HepG2 (cell line): ENCODE measurements at regions not wholly inside any gene's neighbourhood (a gene's known extent, or its start where the extent isn't known, plus 50 kb on each side); places are given as distances from the start of the nearest gene placed in this dataset.

Experiments used
- ATAC-seq: fragments of 200-7000 bp; cut with Tn5 transposase; 3 replicates; pipeline ENCODE4 v1.9.1; 2020; ENCODE audit warnings: mild to moderate bottlenecking, moderate library complexity
- BruUV-seq: library from RNA; stranded (reverse); fragments of 400-500 nt; replicated peaks from 2 replicates; lab custom pipeline; 2021; lab: Mats Ljungman, UMichigan
- CTCF ChIA-PET: fragments of 300-600 bp; formaldehyde crosslinking; extraction: SDS; loops from one replicate; lab custom pipeline; 2021; ENCODE audit warnings: low total read pairs, inconsistent platforms, low intra/inter-chr PET ratio; lab: Yijun Ruan, JAX
- POLR2A ChIA-PET: fragments of 350-600 bp; sonication (Branson Sonifier 250); formaldehyde crosslinking; loops from one replicate; lab custom pipeline; 2020; ENCODE audit warnings: antibody characterized with exemption, inconsistent platforms; lab: Yijun Ruan, JAX
- DNase-seq: peaks from one replicate; pipeline ENCODE4 v3.0.0-alpha.2; 2015; ENCODE audit warnings: low spot score
- FAIRE-seq: peaks from 3 replicates; lab custom pipeline; 2011; peaks lifted over from hg19 to GRCh38; lab: Jason Lieb, UNC
- H2AFZ ChIP-seq: one replicate; pipeline ENCODE4 v1.6.1; 2011; ENCODE audit warnings: low read length, inconsistent platforms
- H3K27ac ChIP-seq: fragments of 300-600 bp; 3 replicates; pipeline ENCODE4 v1.8.0; 2011; ENCODE audit warnings: mixed run types, mild to moderate bottlenecking, mixed read lengths, low read length, inconsistent platforms; ENCODE audit not compliant: insufficient read depth; ENCODE audit errors: extremely low read length
- H3K27me3 ChIP-seq, 2 experiments: fragments of 200-600 bp in 1 of 2; 2 replicates in 1 of 2; 3 replicates in 1 of 2; pipeline versions ENCODE4 v1.6.0 to v1.8.0; 2011; ENCODE audit warnings: low read length in 2 of 2, mild to moderate bottlenecking in 2 of 2, moderate library complexity in 2 of 2, inconsistent platforms in 1 of 2; ENCODE audit not compliant: insufficient read depth in 2 of 2, control insufficient read depth in 1 of 2
- H3K36me3 ChIP-seq, 2 experiments: fragments of 200-600 bp in 1 of 2; replicated peaks in 1 of 2; 2 replicates in 1 of 2; 3 replicates in 1 of 2; pipeline versions ENCODE4 v1.5.1 to v1.8.0; 2011; ENCODE audit warnings: low read length in 2 of 2, inconsistent platforms in 1 of 2; ENCODE audit not compliant: insufficient read depth in 2 of 2, control insufficient read depth in 1 of 2
- H3K4me1 ChIP-seq: 2 replicates; pipeline ENCODE4 v1.5.1; 2012; ENCODE audit warnings: low read length, inconsistent platforms; ENCODE audit not compliant: insufficient read depth
- H3K4me2 ChIP-seq: 2 replicates; pipeline ENCODE4 v1.6.0; 2011; ENCODE audit warnings: low read depth, low read length, inconsistent platforms
- H3K4me3 ChIP-seq, 3 experiments: fragments of 200-600 bp in 1 of 3; sonication (generic), shearing (Covaris generic) in 1 of 3; replicated peaks in 1 of 3; 2 replicates each; pipeline ENCODE4 v1.5.1; 2011 to 2016; ENCODE audit warnings: low read length in 3 of 3, inconsistent platforms in 2 of 3, low read depth in 2 of 3, mild to moderate bottlenecking in 2 of 3, control low read depth in 1 of 3, mixed read lengths in 1 of 3; ENCODE audit not compliant: insufficient read depth in 1 of 3
- H3K79me2 ChIP-seq: one replicate; pipeline ENCODE4 v1.6.1; 2011; ENCODE audit warnings: low read length, inconsistent platforms; ENCODE audit not compliant: insufficient read depth
- H3K9ac ChIP-seq: 2 replicates; pipeline ENCODE4 v1.6.0; 2011; ENCODE audit warnings: mild to moderate bottlenecking, low read depth, low read length, inconsistent platforms; ENCODE audit not compliant: insufficient read depth
- H3K9me3 ChIP-seq: 2 replicates; pipeline ENCODE4 v1.5.1; 2012; ENCODE audit warnings: mild to moderate bottlenecking, low read length
- H4K20me1 ChIP-seq: 2 replicates; pipeline ENCODE4 v1.6.0; 2011; ENCODE audit warnings: inconsistent platforms, mild to moderate bottlenecking, low read length, moderate library complexity; ENCODE audit not compliant: insufficient read depth
- BRCA1 ChIP-seq: sonication (generic); formaldehyde crosslinking; IDR thresholded peaks from 2 replicates; pipeline ENCODE4 v1.4.0; 2020; ENCODE audit warnings: missing genetic modification reagents
- WGBS: methylation state at CpG from one replicate; pipeline ENCODE4 v1.1.6; 2017; ENCODE audit warnings: low lambda C conversion rate; 5-methylcytosine and 5-hydroxymethylcytosine counted together
- in situ Hi-C: cut with HindIII; loops from 2 replicates; pipeline ENCODE4 v1.10.0; 2017; ENCODE audit warnings: low pct_unique_long_range_greater_than_20kb; ENCODE audit not compliant: extremely low pct_ligation_motif_present
- intact Hi-C: fragments of 100-400 bp; cut with micrococcal nuclease; formaldehyde crosslinking; loops from one replicate; pipeline ENCODE4 v1.10.0; 2022; ENCODE audit not compliant: unreplicated experiment
- TF ChIP-seq, protein P1 (sequence below): sonication (generic); formaldehyde crosslinking; IDR thresholded peaks from 2 replicates; pipeline ENCODE4 v1.4.0; 2020; ENCODE audit warnings: low read depth, mild to moderate bottlenecking, missing genetic modification reagents
- TF ChIP-seq, protein P2 (sequence below): sonication (generic); formaldehyde crosslinking; IDR thresholded peaks from 2 replicates; pipeline ENCODE4 v1.5.0; 2020; ENCODE audit warnings: missing genetic modification reagents, mild to moderate bottlenecking, borderline replicate concordance
- TF ChIP-seq, protein P3 (sequence below): IDR thresholded peaks from 2 replicates; pipeline ENCODE4 v1.6.1; 2016; ENCODE audit warnings: missing genetic modification reagents, missing compliant biosample characterization

- Histone ChIP-seq H3K79me2 (no peaks in the 10 kb centered on the region), H4K20me1 (no peaks in the 10 kb centered on the region), H3K4me1 (peaks cover 32% of the 10 kb centered on the region), H3K36me3 (no peaks in the 10 kb centered on the region), H3K27me3 (peaks cover 4 to 6% of the 10 kb centered on the region in 2 experiments; a peak in 1 of 5 replicates), H2AFZ (no peak overlapping the region), H3K4me2 (no peak overlapping the region), H3K9ac (no peak overlapping the region), H3K27ac (no peak overlapping the region), H3K9me3 (no peaks in the 10 kb centered on the region), H3K4me3 (no peak overlapping the region)
- TF ChIP-seq, protein P1, sequence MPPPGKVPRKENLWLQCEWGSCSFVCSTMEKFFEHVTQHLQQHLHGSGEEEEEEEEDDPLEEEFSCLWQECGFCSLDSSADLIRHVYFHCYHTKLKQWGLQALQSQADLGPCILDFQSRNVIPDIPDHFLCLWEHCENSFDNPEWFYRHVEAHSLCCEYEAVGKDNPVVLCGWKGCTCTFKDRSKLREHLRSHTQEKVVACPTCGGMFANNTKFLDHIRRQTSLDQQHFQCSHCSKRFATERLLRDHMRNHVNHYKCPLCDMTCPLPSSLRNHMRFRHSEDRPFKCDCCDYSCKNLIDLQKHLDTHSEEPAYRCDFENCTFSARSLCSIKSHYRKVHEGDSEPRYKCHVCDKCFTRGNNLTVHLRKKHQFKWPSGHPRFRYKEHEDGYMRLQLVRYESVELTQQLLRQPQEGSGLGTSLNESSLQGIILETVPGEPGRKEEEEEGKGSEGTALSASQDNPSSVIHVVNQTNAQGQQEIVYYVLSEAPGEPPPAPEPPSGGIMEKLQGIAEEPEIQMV: no peak
- TF ChIP-seq, protein P2, sequence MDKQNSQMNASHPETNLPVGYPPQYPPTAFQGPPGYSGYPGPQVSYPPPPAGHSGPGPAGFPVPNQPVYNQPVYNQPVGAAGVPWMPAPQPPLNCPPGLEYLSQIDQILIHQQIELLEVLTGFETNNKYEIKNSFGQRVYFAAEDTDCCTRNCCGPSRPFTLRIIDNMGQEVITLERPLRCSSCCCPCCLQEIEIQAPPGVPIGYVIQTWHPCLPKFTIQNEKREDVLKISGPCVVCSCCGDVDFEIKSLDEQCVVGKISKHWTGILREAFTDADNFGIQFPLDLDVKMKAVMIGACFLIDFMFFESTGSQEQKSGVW (CRISPR knock-in tag): no peak
- TF ChIP-seq BRCA1 (CRISPR knock-in tag): no peak
- TF ChIP-seq, protein P3, sequence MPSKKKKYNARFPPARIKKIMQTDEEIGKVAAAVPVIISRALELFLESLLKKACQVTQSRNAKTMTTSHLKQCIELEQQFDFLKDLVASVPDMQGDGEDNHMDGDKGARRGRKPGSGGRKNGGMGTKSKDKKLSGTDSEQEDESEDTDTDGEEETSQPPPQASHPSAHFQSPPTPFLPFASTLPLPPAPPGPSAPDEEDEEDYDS: no peak
- in situ Hi-C loops (no loop called here), intact Hi-C loops (no loop called here)
- WGBS: 36% methylated on average over 3 of the region's 3 CpGs
- FAIRE-seq (no peak), ATAC-seq (peak; percentile 41), DNase-seq (no peak)
- no TSS peak for BruUV-seq
- CTCF ChIA-PET: no interaction called here
- POLR2A ChIA-PET: interaction anchor here (1.0 kb wide), 1 partner anchor 51 kb away, joined by 3 read pairs; the partner anchor contains the start of gene SPATS2L
Measured at GRCh38 chr2:200255549-200255948, 50.9 kb upstream of the SPATS2L start.
